ENCODE measurements at regions not wholly inside any gene's neighbourhood (a gene's known extent, or its start where the extent isn't known, plus 50 kb on each side); places are given as distances from the start of the nearest gene placed in this dataset.

DNA sequence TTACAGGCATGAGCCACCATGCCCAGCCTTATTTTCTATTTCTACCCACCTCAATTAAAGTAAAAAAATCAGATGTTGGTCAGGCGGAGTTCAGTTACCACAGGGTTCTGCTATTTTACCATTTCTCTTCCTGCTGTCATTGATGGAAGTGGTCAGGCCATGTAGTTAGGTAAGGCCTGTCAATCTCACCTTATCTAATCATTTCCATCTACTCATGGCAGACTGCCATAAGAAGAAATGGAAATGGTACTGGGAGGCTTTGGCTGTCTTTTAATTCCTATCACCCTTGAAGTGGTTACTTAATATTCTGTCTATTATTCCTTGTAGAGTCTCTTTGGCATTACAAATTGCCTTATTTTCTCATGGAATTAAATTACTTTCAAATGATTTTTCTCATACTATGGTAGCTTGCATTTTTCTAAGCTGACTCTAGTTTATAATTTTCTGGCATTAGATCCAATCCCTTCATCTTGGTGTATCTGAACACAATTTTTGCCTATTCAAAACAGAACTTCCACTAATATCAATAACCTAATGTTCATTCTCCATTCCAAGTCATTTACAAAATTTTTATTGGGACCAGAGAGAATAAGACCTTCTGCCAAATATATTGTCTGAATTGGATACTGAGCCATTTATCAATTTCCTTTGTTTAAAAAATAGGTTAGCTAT lies 198.7 kb downstream of the DACT1 start:
- intact Hi-C loops (cut with micrococcal nuclease): no loop called here

DNA sequence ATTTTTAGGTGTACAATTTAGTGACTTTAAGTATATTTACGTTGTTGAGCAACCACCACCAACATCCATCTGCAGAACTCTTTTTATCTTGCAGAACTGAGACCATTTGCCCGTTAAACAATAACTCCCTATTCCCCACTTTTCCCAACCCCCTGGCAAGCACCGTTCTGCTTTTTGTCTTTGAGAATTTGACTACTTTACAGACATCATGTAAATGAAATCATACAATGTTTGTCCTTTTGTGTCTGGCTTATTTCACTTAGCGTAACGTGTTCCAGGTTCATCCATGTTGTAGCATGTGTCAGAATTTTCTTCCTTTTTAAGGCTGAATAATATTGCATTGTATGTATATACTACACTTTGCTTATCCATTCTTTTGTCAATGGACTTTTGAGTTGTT lies 201.5 kb downstream of the DACT1 start:
- intact Hi-C loops (cut with micrococcal nuclease): no loop called here

DNA sequence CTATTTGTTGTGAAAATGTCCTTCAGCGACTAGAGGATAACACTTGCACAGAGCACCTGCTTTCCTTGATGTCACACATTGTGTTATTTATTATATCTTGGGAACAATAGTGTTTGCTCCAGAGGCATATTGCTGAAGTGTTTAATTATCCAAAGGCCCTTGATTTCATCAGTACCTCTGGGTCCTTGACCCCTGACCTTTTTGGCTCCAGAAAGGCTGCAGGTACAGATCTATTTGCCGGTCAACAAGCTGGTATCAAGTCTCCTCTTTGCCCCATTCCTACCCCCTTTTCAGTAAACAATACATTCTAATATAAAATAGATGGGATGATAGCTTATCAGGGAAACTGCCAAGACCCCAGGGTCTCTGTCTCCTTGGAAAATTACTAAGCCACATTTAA lies 206.8 kb downstream of the DACT1 start:
- intact Hi-C loops (cut with micrococcal nuclease): no loop called here

DNA sequence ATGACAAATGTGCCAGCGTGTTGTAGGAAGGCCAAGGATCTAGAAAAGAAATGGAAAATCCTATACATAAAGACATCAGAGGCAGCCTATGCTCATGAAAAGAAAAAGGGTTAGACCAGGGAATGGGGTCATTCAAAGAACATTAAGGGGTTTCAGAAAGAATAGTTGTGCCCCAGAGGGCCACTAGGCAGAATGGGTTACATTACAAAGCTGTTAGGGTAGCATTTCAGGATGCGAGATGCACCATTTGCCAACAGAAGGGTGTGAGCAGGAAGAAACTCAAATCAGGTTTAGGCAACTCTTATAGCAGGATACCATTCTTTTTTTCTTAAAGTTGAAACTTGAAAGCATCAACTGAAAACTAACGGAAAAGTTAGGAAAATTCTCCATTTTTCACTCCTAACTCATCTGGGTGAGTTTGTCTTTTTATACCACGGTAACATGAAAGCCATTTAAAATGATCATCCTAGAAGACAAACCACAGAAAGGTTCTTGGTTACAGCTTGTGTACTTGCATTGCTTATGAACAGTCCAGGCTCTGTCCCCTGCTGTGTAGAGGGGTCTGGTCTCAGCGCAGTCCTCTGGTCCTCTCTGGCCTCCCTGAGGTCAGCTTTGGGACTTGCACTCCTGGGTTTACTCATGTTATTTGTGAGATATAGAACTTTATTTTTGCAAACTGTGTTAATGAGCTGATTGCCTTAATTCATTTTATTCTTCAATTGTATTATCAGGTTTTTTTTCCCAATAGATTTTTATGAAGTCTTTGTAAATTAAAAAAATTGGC lies 209.1 kb downstream of the DACT1 start:
- intact Hi-C loops (cut with micrococcal nuclease): no loop called here

DNA sequence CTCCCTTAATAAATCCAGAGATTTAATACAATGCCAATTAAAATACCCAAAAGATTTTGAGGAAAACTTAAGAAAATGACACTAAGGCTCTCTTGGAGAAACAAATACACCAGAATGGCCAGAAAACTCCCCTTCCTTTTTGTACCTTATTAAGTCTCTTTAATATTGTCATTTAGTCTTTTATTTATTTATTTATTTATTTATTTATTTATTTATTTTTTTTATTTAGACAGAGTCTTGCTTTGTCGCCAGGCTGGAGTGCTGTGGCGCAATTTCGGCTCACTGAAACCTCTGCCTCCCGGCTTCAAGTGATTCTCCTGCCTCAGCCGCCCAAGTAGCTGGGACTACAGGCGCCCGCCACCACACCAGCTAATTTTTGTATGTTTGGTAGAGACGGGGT lies 210.6 kb downstream of the DACT1 start:
- intact Hi-C loops (cut with micrococcal nuclease): no loop called here

DNA sequence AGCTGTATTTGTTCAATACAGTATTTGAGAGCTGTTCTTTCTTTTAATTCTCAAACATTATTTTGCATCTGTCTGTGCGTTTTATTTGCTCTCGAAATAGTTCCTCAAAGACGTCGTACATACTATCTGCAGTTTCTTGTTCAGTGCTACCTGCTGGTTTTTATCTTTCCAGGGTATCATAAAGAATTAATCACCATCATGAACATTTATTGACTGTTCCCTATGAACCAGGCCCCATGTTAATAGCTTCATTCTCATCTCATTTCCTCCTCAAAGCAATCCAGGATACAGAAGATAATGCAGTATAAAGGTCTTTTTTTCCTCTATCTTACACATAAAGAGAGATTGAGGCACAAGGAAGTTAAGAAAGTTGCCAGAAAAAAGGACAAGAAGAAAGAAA lies 211.8 kb downstream of the DACT1 start:
- intact Hi-C loops (cut with micrococcal nuclease): no loop called here

DNA sequence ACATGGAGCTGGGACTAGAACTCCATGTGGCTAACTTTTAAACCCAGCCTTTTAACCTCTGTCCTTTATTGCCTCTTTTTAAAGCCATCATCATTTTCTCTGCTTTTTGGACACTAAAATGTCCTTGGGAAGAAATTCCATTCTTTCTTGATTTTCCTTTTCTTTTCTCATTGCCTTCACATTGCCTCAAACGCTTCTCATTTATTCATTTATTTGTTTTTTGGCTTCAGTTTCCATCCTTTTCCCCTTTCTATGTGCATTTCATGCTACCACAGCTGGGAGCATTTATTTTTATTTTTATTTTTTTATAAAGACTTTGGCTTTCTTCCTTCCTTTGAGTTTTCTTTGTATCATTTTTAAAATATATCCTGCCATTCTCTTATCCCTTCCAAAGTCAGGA lies 212.2 kb downstream of the DACT1 start:
- intact Hi-C loops (cut with micrococcal nuclease): no loop called here

DNA sequence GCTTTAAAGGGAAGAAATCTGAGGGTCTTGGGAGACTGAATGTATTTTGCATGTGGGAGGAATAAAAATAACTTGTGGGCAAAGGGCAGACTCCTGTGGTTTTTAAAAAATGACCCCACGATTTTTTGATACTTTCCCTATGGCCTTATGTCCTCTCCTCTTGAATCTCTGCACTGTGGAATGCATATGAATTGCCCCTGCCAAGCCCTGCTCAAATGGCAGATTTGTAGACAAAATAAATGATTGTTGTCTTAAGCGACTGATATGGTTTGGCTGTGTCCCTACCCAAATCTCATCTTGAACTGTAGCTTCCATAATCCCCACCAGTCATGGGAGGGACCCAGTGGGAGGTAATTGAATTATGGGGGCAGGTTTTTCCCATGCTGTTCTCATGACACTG lies 223.8 kb downstream of the DACT1 start:
- intact Hi-C loops (cut with micrococcal nuclease): no loop called here

DNA sequence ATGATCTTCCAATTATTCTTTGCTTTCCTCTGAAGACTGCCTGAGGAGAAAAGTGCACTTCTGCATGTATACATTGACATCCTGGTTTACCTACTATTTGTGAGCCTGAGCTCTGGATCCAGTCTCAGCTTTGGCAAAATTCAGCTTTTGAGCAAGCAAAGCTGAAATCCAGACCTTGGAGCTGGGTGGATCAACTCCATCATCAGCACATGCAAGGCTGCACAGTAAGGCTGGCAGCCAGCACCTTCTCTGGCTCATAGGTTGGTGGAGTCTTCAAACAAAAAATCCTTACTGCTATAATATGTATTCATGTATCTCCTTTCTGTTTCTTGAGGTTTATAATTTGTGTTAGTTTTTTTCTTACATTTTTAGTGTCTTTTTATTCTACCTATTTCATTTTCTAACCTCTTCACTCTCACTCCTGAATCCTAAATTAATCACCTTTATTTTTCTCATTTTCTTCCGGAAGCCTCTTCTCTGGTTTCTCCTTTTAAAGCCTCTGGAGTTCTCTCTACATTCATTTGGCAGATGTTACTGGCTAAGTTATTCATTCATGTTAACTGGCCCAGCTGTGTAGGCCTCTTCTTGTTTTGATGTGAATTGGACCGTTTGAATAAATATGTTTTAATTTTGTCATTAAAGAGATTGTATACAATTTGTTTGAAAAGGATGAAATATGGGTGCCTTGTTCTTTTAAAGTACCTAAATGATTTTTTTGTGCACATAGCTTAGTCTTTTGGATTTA lies 224.8 kb downstream of the DACT1 start:
- intact Hi-C loops (cut with micrococcal nuclease): no loop called here

DNA sequence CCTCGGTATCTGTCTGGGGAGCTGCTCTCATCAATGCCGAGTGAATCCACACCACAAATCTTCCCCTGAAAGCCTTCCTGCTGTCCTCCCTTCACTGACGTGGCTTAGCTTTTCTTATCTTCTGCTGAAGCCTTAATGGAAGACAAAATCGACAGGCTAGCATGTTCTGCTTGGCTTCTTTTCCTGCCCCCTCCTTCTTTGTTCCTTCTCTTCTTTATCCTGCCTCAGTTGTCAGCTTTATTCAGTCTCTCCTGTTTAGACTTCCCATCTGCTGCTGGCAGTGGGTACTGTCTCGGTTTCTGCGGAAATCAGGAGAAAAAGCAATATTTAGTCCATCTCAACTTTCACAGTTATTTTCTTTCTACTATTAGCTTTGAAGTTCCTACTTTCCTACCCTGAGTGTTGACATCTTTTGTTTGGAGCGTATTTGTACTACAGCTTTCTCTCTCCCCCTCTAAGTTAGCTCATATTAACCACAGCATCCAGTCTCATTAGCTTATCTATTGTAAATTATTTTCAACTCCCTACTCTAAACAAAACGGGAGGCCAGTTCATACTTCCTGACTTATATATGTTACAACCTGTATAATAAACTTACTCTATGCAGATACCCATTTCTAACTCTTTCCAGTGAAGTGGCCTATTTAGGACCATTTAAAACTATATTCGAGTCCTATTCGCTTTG lies 226.0 kb downstream of the DACT1 start:
- intact Hi-C loops (cut with micrococcal nuclease): no loop called here

DNA sequence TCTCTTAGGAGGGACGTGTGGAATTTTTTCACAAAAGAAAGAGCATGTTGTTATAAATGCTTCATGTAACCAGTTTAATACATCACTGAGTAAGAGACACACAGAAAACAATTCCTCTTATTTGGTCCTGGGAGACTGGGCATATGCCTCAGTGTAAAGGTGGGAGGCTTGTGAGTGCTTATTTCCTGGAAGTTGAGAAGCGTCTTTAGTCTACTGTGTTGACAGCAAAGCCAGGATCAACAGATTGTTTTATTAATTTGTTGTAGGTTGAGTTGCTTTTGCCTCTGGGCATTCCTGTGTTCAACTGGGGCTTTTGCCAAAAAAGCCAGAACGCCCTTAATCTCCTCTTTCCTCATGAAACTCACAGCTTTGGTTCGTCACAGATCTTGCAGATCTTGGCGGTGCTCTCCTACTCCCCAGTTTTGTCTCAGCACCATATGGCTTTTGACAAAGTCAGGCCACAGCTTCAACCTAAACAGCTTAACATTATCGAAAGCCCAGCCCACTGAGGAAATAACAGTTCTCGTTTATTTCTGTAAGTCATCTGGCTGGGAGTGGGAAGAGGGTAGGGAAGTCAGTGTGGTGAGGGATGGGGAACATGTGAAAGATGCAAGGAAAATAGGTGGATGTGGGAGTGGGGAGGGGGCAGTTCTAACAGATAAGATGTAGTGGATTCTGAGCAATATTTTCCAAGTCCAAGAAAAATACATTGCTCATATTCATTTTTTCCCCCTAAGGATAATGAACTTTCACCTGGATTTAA lies 227.2 kb downstream of the DACT1 start:
- intact Hi-C loops (cut with micrococcal nuclease): no loop called here

DNA sequence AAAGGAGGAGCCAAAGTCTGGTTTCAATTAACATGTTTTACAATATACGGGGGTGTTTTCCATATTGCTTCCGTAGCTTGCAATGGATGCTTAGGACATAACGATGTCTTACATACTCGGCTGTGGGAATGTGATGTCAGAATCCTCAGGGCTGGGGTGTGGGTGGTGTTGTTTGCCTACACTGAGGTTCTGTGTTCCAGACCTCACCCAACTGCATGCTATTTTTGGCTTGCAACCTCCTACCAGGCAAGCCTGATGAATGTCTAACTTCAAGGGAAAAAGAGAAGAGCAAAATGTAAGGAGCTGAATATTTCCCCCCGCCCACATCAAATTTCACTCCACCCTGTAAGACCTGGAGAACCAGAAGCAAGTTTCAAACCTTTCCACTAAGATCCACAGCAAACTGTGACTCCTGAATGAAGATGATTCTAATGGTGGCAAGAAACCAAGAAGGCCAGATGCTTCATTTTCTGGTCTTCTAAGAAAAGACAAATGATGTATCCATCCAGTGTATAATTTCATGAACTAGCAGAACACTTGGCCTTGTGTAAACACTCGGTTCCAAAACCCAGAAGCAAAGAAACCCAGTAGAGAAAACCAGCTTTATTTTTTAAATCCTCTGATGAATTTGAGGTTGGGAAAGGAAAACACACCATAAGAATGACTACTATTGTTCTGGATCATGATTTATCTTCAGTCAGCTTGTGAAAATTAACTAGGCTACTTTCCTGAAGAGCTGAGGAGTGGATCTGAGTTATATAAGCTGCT lies 227.9 kb downstream of the DACT1 start:
- intact Hi-C loops (cut with micrococcal nuclease): no loop called here

DNA sequence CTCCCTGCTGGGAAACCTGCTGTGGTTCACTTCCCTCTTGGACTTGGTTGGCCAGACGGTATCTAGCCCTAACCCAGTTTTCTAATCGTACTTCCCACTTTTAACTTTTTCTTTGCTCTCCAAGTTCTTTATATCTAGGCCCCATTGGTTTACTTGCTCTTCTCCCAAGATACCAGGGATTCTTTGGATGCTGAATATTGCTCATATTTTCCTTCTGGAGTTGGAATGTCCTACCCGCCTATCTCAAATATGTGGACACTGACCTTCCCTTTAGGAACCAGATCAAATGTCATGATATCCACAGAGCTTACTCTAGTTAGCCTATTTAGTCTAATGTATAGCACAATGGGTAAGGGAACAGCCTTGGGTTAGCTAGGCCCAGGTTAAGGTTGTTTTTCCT lies 228.6 kb downstream of the DACT1 start:
- intact Hi-C loops (cut with micrococcal nuclease): no loop called here

DNA sequence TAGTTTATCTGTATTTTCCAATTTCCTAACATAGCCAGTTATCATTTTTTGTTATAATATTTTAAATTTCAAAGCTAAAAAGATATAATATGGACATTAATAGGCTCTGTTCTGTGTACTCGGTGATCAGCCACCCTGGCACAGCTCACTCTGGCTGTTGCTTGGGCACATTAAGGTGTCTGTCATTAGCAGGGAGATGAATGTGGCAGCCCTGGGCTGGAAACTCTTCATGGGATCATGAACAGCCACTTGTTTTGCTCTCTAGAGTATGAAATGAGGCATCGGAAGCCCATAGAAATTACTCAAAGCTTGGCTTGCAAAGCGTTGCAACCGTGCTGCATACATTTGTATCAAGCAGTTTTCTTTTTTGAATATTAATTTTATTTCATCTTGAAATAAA lies 233.2 kb downstream of the DACT1 start:
- intact Hi-C loops (cut with micrococcal nuclease): no loop called here

DNA sequence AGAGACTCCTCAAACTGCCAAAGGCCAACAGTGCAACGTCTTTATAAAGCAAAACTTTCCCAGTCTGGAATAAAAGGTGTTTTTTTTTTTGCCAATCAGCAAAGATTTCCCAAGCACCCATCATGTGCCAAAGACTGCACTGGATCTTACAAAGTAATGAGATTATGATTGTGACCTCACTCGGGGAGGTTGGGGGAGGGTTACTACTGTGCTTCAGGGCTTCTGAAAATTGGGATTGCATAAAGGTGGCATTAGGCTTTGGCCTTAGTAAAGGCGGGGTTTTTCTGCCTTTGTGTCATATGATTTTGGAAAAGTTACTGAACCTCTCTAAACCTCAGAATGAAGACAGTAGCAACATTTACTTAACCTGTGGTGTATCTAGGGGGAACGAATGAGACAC lies 233.8 kb downstream of the DACT1 start:
- intact Hi-C loops (cut with micrococcal nuclease): no loop called here

DNA sequence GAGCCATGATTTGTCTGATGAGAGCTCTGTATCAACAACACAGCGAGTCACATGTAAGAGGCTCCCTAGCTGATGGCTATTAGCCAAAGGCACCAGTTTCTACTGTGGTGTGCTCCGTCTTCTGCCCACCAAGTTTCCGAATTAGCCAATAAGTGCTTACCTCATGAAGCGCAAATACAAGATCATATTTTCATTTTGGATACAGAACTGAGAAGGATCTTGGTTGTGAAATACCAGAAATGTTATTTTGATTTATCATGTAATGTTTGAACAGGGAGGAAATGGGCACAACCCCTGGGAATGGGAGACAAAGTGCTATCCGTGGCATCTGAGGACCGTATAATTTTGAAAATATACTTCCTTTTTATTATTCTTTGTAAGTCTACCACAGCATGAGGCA lies 234.3 kb downstream of the DACT1 start:
- intact Hi-C loops (cut with micrococcal nuclease): no loop called here

DNA sequence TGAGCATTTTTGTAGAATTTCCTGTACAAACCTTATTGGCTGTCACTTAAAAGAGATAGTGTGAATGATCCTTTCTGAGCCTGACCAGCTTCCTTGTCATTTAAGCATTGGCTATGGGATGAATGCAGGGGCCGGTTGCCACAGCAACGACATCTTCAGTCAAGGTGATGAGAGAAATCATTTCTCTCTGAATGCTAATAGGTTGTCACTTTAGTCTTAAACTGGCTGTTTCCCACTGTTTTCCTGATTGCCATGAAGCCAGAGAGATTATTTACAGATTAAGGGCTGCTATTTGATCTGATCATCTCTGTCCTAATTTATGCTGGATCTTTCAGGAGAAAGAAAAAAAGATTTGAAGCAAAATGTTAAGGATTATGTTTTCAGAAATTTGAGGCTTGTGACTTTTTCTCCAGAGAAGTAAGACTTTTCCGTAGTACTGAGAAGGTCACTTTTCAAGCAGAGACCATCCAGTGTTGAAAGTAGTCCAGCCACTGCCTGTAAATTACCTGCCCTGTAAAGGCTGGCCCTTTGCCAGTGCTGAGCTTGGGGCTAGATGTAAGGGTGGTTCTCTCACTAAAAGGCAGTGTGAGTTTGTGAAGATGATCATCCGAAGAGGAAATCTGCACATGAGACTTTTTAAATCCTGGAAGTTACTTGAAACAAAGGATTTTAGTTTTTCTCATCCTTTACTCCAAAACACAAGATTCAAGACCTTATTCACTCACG lies 235.6 kb downstream of the DACT1 start:
- intact Hi-C loops (cut with micrococcal nuclease): no loop called here

DNA sequence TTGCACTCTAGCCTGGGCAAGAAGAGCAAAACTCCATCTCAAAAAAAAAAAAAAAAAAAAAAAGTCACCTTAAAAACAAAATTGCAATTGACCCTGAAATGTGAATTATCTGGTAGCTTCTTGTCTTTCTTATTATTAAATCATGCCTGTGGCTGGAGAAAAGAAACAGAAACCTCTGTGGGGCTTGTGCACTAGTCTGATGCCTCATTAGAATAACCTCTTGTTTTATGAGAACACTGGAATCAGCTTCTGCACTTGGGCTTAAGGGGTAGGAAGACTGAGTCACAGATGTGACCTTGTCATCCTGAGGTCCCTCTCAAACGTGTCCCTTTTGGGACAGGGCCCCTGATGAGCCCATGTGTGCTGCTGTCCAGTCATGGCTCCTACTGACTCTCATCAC lies 237.9 kb downstream of the DACT1 start:
- intact Hi-C loops (cut with micrococcal nuclease): no loop called here

DNA sequence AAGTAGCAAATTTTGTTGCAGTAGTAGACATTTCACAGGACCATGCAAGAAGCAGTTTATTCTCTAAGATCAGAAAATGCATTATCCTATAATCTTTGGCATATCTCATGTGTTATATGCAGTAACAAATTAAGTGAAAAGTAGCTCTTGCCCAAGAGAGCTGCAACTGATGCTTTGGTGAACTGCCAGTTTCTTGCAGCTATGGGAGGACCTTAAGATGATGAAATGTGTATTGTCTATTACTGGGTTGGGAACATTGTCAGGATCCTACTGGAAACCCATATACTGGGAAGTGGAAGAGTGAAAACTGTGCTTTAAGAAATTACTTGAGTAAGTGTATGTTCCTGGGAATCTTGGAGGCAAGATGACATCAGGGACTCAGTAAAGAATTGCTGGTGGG lies 238.8 kb downstream of the DACT1 start:
- intact Hi-C loops (cut with micrococcal nuclease): no loop called here
